HG02973 (cell line): ENCODE measurements at regions not wholly inside any gene's neighbourhood (a gene's known extent, or its start where the extent isn't known, plus 50 kb on each side); places are given as distances from the start of the nearest gene placed in this dataset.
"Not testable (repeated sequence)": the region's sequence is repeated elsewhere in the genome, so short reads cannot be mapped to it uniquely, and the experiment has no call there.

Source experiments
- ATAC-seq: cut with Tn5 transposase; IDR thresholded peaks from one replicate; pipeline ENCODE4 v1.9.1; 2021; ENCODE audit warnings: moderate library complexity; ENCODE audit not compliant: unreplicated experiment

GRCh38 chr9:129459547-129460322 lies 161.2 kb downstream of the C9orf50 start:
- ATAC-seq = no peak

- ATAC-seq = no peak
Measured at GRCh38 chr9:129458663-129459546, 162.0 kb downstream of the C9orf50 start.

GRCh38 chr9:129458155-129458661 lies 162.7 kb downstream of the C9orf50 start:
- peak; percentile 42 for ATAC-seq

GRCh38 chr9:129457325-129457779 lies 163.5 kb downstream of the C9orf50 start:
- no peak for ATAC-seq

GRCh38 chr9:129456549-129457324 lies 164.2 kb downstream of the C9orf50 start:
- no peak for ATAC-seq

- no peak for ATAC-seq
Measured at GRCh38 chr9:129455151-129455995, 165.5 kb downstream of the C9orf50 start.

GRCh38 chr9:129454467-129455067 lies 166.3 kb downstream of the C9orf50 start:
- no peak for ATAC-seq

- no peak for ATAC-seq
Measured at GRCh38 chr9:129453734-129454133, 167.2 kb downstream of the C9orf50 start.

GRCh38 chr9:129451669-129452068 lies 169.2 kb downstream of the C9orf50 start:
- ATAC-seq = no peak

GRCh38 chr9:129451089-129451656 lies 169.7 kb downstream of the C9orf50 start:
- no peak for ATAC-seq

- ATAC-seq = no peak
Measured at GRCh38 chr9:129449066-129449465, 171.8 kb downstream of the C9orf50 start.

GRCh38 chr9:129446828-129447550 lies 173.9 kb downstream of the C9orf50 start:
- ATAC-seq = no peak

- ATAC-seq = no peak
Measured at GRCh38 chr9:129445794-129446306, 175.1 kb downstream of the C9orf50 start.

GRCh38 chr9:129443515-129444164 lies 177.3 kb downstream of the C9orf50 start:
- not testable (repeated sequence) for ATAC-seq

GRCh38 chr9:129442803-129443511 lies 177.9 kb downstream of the C9orf50 start:
- ATAC-seq = no peak

GRCh38 chr9:129441852-129442251 lies 179.0 kb downstream of the C9orf50 start:
- no peak for ATAC-seq
